ENCODE measurements at regions not wholly inside any gene's neighbourhood (a gene's known extent, or its start where the extent isn't known, plus 50 kb on each side); places are given as distances from the start of the nearest gene placed in this dataset.

GRCh38 chr6:113457751-113458150 is 399.4 kb upstream of the MARCKS start:
- no peak for DNase-seq (ENCODE audit: low spot score)
- ATAC-seq (ENCODE audit: low FRiP score) = no peak
- TF ChIP-seq CTCF (IDR thresholded peaks at IDR 0.05) = no peak

- DNase-seq (ENCODE audit: low spot score) (no peak), ATAC-seq (ENCODE audit: low FRiP score) (no peak)
- TF ChIP-seq CTCF (IDR thresholded peaks at IDR 0.05) = no peak
Measured at GRCh38 chr6:113458368-113459010, 398.7 kb upstream of the MARCKS start.

GRCh38 chr6:113461153-113461932 is 395.8 kb upstream of the MARCKS start:
- no peak for TF ChIP-seq CTCF (IDR thresholded peaks at IDR 0.05)
- ATAC-seq (ENCODE audit: low FRiP score) (no peak), DNase-seq (ENCODE audit: low spot score) (no peak)

- DNase-seq (ENCODE audit: low spot score) (no peak), ATAC-seq (ENCODE audit: low FRiP score) (no peak)
- no peak for TF ChIP-seq CTCF (IDR thresholded peaks at IDR 0.05)
Measured at GRCh38 chr6:113464536-113464935, 392.6 kb upstream of the MARCKS start.

- ATAC-seq (ENCODE audit: low FRiP score) = peak; percentile 37
Measured at GRCh38 chr6:113464960-113465359, 392.2 kb upstream of the MARCKS start.

GRCh38 chr6:113466526-113466925 is 390.6 kb upstream of the MARCKS start:
- DNase-seq (ENCODE audit: low spot score) (no peak), ATAC-seq (ENCODE audit: low FRiP score) (no peak)
- TF ChIP-seq CTCF (IDR thresholded peaks at IDR 0.05) = no peak

More at GRCh38 chr6:113464960-113465359, 392.2 kb upstream of the MARCKS start:
- no peak for TF ChIP-seq CTCF (IDR thresholded peaks at IDR 0.05)
- no peak for DNase-seq (ENCODE audit: low spot score)

GRCh38 chr6:113475392-113475791 is 381.8 kb upstream of the MARCKS start:
- DNase-seq (ENCODE audit: low spot score) (no peak), ATAC-seq (ENCODE audit: low FRiP score) (no peak)
- TF ChIP-seq CTCF (IDR thresholded peaks at IDR 0.05) = no peak
